Mesenchymal stem cell (in vitro differentiated cells and primary cell): ENCODE measurements at regions not wholly inside any gene's neighbourhood (a gene's known extent, or its start where the extent isn't known, plus 50 kb on each side); places are given as distances from the start of the nearest gene placed in this dataset.

Source experiments
- DNase-seq: peaks from one replicate; pipeline ENCODE4 v3.0.0-alpha.2; 2013
- H2AFZ ChIP-seq: one replicate; pipeline ENCODE4 v1.6.1; 2013; ENCODE audit warnings: low read depth, mild to moderate bottlenecking, control low read depth, inconsistent platforms, low read length, moderate library complexity
- H2AK5ac ChIP-seq: 2 replicates; pipeline ENCODE4 v1.6.1; 2013; ENCODE audit warnings: low read length, moderate library complexity, mild to moderate bottlenecking, inconsistent platforms; ENCODE audit not compliant: severe bottlenecking
- H2BK120ac ChIP-seq: one replicate; pipeline ENCODE4 v1.6.1; 2013; ENCODE audit warnings: low read depth, mild to moderate bottlenecking, inconsistent platforms, low read length, moderate library complexity
- H2BK12ac ChIP-seq, 2 experiments: one replicate each; pipeline ENCODE4 v1.6.1; 2013; ENCODE audit warnings: inconsistent platforms in 2 of 2, low read length in 2 of 2, mild to moderate bottlenecking in 2 of 2, moderate library complexity in 2 of 2, control low read depth in 1 of 2
- H2BK15ac ChIP-seq: one replicate; pipeline ENCODE4 v1.6.1; 2013; ENCODE audit warnings: mild to moderate bottlenecking, low read depth, inconsistent platforms; ENCODE audit not compliant: poor library complexity, severe bottlenecking
- H2BK5ac ChIP-seq: 2 replicates; pipeline ENCODE4 v1.6.1; 2013; ENCODE audit warnings: low read depth, mild to moderate bottlenecking, low read length, control low read depth, inconsistent platforms; ENCODE audit not compliant: poor library complexity, severe bottlenecking
- H3K14ac ChIP-seq, 2 experiments: one replicate each; pipeline ENCODE4 v1.6.1; 2013; ENCODE audit warnings: inconsistent platforms in 2 of 2, low read length in 2 of 2, control low read depth in 1 of 2, mild to moderate bottlenecking in 1 of 2, moderate library complexity in 1 of 2
- H3K18ac ChIP-seq, 2 experiments: one replicate each; pipeline ENCODE4 v1.6.1; 2013; ENCODE audit warnings: inconsistent platforms in 2 of 2, low read length in 2 of 2, control low read depth in 1 of 2, low read depth in 1 of 2, mild to moderate bottlenecking in 1 of 2
- H3K23ac ChIP-seq, 2 experiments: one replicate each; pipeline ENCODE4 v1.6.1; 2013; ENCODE audit warnings: inconsistent platforms in 2 of 2, low read length in 2 of 2, mild to moderate bottlenecking in 2 of 2, moderate library complexity in 2 of 2, control low read depth in 1 of 2
- H3K27ac ChIP-seq: 2 replicates; pipeline ENCODE4 v1.5.1; 2013; ENCODE audit warnings: mild to moderate bottlenecking, moderate library complexity, low read length, control low read depth, inconsistent platforms; ENCODE audit not compliant: poor library complexity, severe bottlenecking
- H3K27me3 ChIP-seq, 2 experiments: 2 replicates each; pipeline versions ENCODE4 v1.6.1 to v1.7.0; 2013; ENCODE audit warnings: low read length in 2 of 2, mild to moderate bottlenecking in 2 of 2, moderate library complexity in 2 of 2, control low read depth in 1 of 2, inconsistent platforms in 1 of 2; ENCODE audit not compliant: control insufficient read depth in 1 of 2, insufficient read depth in 1 of 2
- H3K36me3 ChIP-seq, 2 experiments: 2 replicates each; pipeline versions ENCODE4 v1.6.1 to v1.7.0; 2013; ENCODE audit warnings: low read length in 2 of 2, control low read depth in 1 of 2, inconsistent platforms in 1 of 2, low read depth in 1 of 2, mild to moderate bottlenecking in 1 of 2; ENCODE audit not compliant: insufficient read depth in 2 of 2, control insufficient read depth in 1 of 2
- H3K4ac ChIP-seq, 2 experiments: one replicate each; pipeline ENCODE4 v1.6.1; 2013; ENCODE audit warnings: inconsistent platforms in 2 of 2, low read length in 2 of 2, mild to moderate bottlenecking in 2 of 2, moderate library complexity in 2 of 2, control low read depth in 1 of 2, low read depth in 1 of 2
- H3K4me1 ChIP-seq: 2 replicates; pipeline ENCODE4 v1.6.1; 2013; ENCODE audit warnings: low read depth, low read length, control low read depth; ENCODE audit not compliant: control insufficient read depth, insufficient read depth
- H3K4me2 ChIP-seq: 2 replicates; pipeline ENCODE4 v1.6.1; 2013; ENCODE audit warnings: low read length, mild to moderate bottlenecking, inconsistent platforms; ENCODE audit not compliant: poor library complexity, severe bottlenecking
- H3K4me3 ChIP-seq, 2 experiments: 2 replicates each; pipeline versions ENCODE4 v1.5.1 to v1.7.0; 2013; ENCODE audit warnings: low read length in 2 of 2, mild to moderate bottlenecking in 2 of 2, control low read depth in 1 of 2, low read depth in 1 of 2; ENCODE audit not compliant: insufficient read depth in 1 of 2
- H3K79me1 ChIP-seq: replicated peaks from 2 replicates; pipeline ENCODE4 v1.6.1; 2013; ENCODE audit warnings: mild to moderate bottlenecking, control low read depth, low read length, inconsistent platforms; ENCODE audit not compliant: poor library complexity, severe bottlenecking
- H3K9ac ChIP-seq: 2 replicates; pipeline ENCODE4 v1.7.0; 2013; ENCODE audit warnings: mild to moderate bottlenecking, low read length, moderate library complexity
- H3K9me3 ChIP-seq: 2 replicates; pipeline ENCODE4 v1.7.0; 2013; ENCODE audit warnings: mild to moderate bottlenecking, low read length; ENCODE audit not compliant: control insufficient read depth
- H4K8ac ChIP-seq: one replicate; pipeline ENCODE4 v1.6.1; 2013; ENCODE audit warnings: inconsistent platforms, mild to moderate bottlenecking, low read length, moderate library complexity
- H4K91ac ChIP-seq: one replicate; pipeline ENCODE4 v1.6.1; 2013; ENCODE audit warnings: mild to moderate bottlenecking, low read length, inconsistent platforms
- WGBS: methylation state at CpG from one replicate; pipeline ENCODE4 v1.1.7; 2013; ENCODE audit warnings: mixed read lengths; 5-methylcytosine and 5-hydroxymethylcytosine counted together

DNA sequence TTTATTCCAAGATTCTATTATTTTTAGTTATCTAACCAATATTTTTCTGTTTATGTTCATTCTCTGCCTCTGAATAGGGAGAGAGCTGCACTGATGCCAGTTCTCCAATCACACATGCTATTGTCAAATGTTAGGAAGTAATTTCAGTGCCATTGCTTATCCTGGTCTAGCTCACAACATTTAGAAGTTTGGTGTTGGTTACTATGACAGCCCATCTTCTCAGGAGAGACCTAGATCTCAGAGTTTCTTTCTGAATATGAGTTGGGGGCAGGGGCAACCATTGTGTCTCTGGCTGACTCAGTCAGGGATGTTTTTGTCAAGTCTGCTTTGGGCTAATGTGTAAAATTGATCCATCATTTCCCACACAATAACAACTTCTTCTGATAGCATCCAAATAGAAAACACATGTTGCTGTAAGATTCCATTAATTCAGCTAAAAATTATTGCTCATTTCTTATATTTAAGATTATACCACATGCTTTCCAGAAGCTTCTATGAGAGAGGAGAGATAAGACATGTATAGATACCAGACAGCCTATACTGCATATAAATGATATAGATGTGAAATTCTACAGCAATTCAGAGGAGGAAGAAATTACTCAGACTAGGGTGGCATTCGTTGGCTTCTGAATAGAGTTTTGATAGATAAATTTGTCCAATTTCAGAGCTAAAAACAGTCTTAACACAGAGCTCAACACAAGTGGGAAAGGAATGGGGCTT lies 64.8 kb downstream of the DACT1 start:
- H3K79me1 ChIP-seq = no peaks in the 10 kb centered on the region
- no peak overlapping the region for H3K23ac ChIP-seq
- no peak overlapping the region for H3K27ac ChIP-seq
- H4K8ac ChIP-seq = no peak overlapping the region
- no peak overlapping the region for H2BK15ac ChIP-seq
- 64% methylated on average over 1 of the region's 1 CpG for WGBS
- H3K4me1 ChIP-seq = peaks cover 3% of the 10 kb centered on the region
- no peak overlapping the region for H4K91ac ChIP-seq
- no peak overlapping the region for H3K4ac ChIP-seq
- no peaks in the 10 kb centered on the region for H3K36me3 ChIP-seq
- no peak overlapping the region for H3K14ac ChIP-seq
- no peak overlapping the region for H3K18ac ChIP-seq
- no peak overlapping the region for H3K4me2 ChIP-seq
- no peak overlapping the region for H3K9ac ChIP-seq
- H2AFZ ChIP-seq = no peak overlapping the region
- no peak overlapping the region for H2BK12ac ChIP-seq
- H3K4me3 ChIP-seq = no peak overlapping the region
- no peak overlapping the region for H2BK5ac ChIP-seq
- DNase-seq = no peak
- no peak overlapping the region for H2AK5ac ChIP-seq
- no peak overlapping the region for H2BK120ac ChIP-seq
- H3K9me3 ChIP-seq = no peaks in the 10 kb centered on the region
- H3K27me3 ChIP-seq = peaks cover 0 to 13% of the 10 kb centered on the region in 2 experiments

- Histone ChIP-seq H3K4me2 (no peak overlapping the region), H3K79me1 (no peaks in the 10 kb centered on the region), H3K14ac (no peak overlapping the region), H2BK15ac (no peak overlapping the region), H2BK12ac (no peak overlapping the region), H2AK5ac (no peak overlapping the region), H2BK5ac (no peak overlapping the region), H3K27me3 (peaks cover 0 to 13% of the 10 kb centered on the region in 2 experiments), H3K9me3 (no peaks in the 10 kb centered on the region), H3K9ac (no peak overlapping the region), H3K23ac (no peak overlapping the region), H2BK120ac (no peak overlapping the region), H3K4me3 (no peak overlapping the region), H3K4me1 (peaks cover 3% of the 10 kb centered on the region), H4K8ac (no peak overlapping the region), H3K27ac (no peak overlapping the region), H3K18ac (no peak overlapping the region), H2AFZ (no peak overlapping the region), H4K91ac (no peak overlapping the region), H3K4ac (no peak overlapping the region), H3K36me3 (no peaks in the 10 kb centered on the region)
- DNase-seq = no peak
- 67% methylated on average over 1 of the region's 1 CpG for WGBS
These were observed 65.4 kb downstream of the DACT1 start for GRCh38 chr14:58703161-58703506.

GRCh38 chr14:58705066-58705465 lies 67.3 kb downstream of the DACT1 start:
- Histone ChIP-seq H2BK120ac (no peak overlapping the region), H3K9me3 (no peaks in the 10 kb centered on the region), H2AK5ac (no peak overlapping the region), H3K36me3 (no peaks in the 10 kb centered on the region), H3K4me1 (peaks cover 3% of the 10 kb centered on the region), H2AFZ (no peak overlapping the region), H4K91ac (no peak overlapping the region), H3K23ac (no peak overlapping the region), H3K18ac (no peak overlapping the region), H4K8ac (no peak overlapping the region), H3K9ac (no peak overlapping the region), H2BK5ac (no peak overlapping the region), H3K4me2 (no peak overlapping the region), H3K4me3 (no peak overlapping the region), H3K4ac (no peak overlapping the region), H3K27ac (no peak overlapping the region), H3K14ac (no peak overlapping the region), H2BK12ac (no peak overlapping the region), H3K27me3 (peaks cover 0 to 6% of the 10 kb centered on the region in 2 experiments), H2BK15ac (no peak overlapping the region), H3K79me1 (no peaks in the 10 kb centered on the region)
- WGBS = 87% methylated on average over 1 of the region's 2 CpGs
- DNase-seq = no peak

DNA sequence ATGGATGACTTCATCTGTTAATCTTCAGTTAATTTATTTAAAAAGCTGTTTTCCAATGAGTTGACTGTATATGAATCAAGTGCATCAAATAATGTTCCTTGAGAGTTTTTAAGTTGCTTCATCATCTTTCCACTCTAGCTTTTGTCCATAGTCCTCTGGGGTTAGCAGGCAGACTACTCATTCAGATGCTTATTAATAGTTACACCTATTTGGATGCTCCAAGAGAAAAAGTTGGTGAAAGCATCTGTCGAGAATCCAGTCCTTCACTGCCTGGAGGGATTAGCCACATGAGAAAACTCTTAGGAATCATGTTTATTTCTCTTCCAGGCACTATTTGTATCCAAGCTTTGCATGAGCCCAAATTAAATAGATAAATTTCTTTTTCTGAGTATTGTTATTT lies 70.2 kb downstream of the DACT1 start:
- Histone ChIP-seq H3K27me3 (peaks cover 0 to 11% of the 10 kb centered on the region in 2 experiments), H3K4me1 (peaks cover 3% of the 10 kb centered on the region), H3K4me3 (no peak overlapping the region), H2AFZ (no peak overlapping the region), H4K91ac (no peak overlapping the region), H2BK12ac (no peak overlapping the region), H3K9me3 (no peaks in the 10 kb centered on the region), H3K18ac (no peak overlapping the region), H2BK5ac (no peak overlapping the region), H2AK5ac (no peak overlapping the region), H3K14ac (no peak overlapping the region), H4K8ac (no peak overlapping the region), H2BK15ac (no peak overlapping the region), H3K36me3 (no peaks in the 10 kb centered on the region), H3K9ac (no peak overlapping the region), H3K23ac (no peak overlapping the region), H2BK120ac (no peak overlapping the region), H3K79me1 (no peaks in the 10 kb centered on the region), H3K4ac (no peak overlapping the region), H3K4me2 (no peak overlapping the region), H3K27ac (no peak overlapping the region)
- peak; percentile 6 for DNase-seq
- WGBS = 90% methylated on average over 1 of the region's 1 CpG
